Stimulated activated CD8-positive, alpha-beta memory T cell treated with anti-CD3 and anti-CD28 coated beads, Interleukin-2, amount 100 ng/mL, for 48 hours (primary cell): ENCODE measurements at regions not wholly inside any gene's neighbourhood (a gene's known extent, or its start where the extent isn't known, plus 50 kb on each side); places are given as distances from the start of the nearest gene placed in this dataset.
"Not testable (repeated sequence)": the region's sequence is repeated elsewhere in the genome, so short reads cannot be mapped to it uniquely, and the experiment has no call there.

ENCODE experiments used
- DNase-seq, 2 donors: peaks; one replicate each; pipeline ENCODE4 v3.0.0-alpha.2; 2020; ENCODE audit warnings: low read depth in 2 of 2

- no peak for DNase-seq
Measured at GRCh38 chr7:142636751-142637150, 112.5 kb upstream of the PRSS1 start.

- not testable (repeated sequence) for DNase-seq
Measured at GRCh38 chr7:142636107-142636506, 113.2 kb upstream of the PRSS1 start.

- no peak for DNase-seq
Measured at GRCh38 chr7:142632271-142633134, 116.8 kb upstream of the PRSS1 start.

- DNase-seq: no peak
Measured at GRCh38 chr7:142629588-142630260, 119.5 kb upstream of the PRSS1 start.

GRCh38 chr7:142628945-142629344, 120.3 kb upstream of the PRSS1 start:
- no peak for DNase-seq

- DNase-seq: not testable (repeated sequence)
Measured at GRCh38 chr7:142627223-142627622, 122.0 kb upstream of the PRSS1 start.

- DNase-seq: peak; percentile 37 to 45
Measured at GRCh38 chr7:142626420-142627035, 122.7 kb upstream of the PRSS1 start.

GRCh38 chr7:142625216-142625615, 124.1 kb upstream of the PRSS1 start:
- not testable (repeated sequence) for DNase-seq

- DNase-seq: no peak
Measured at GRCh38 chr7:142620402-142620801, 128.9 kb upstream of the PRSS1 start.

- no peak for DNase-seq
Measured at GRCh38 chr7:142618655-142619351, 130.5 kb upstream of the PRSS1 start.

GRCh38 chr7:142616842-142617241, 132.4 kb upstream of the PRSS1 start:
- DNase-seq: no peak

GRCh38 chr7:142616121-142616643, 133.1 kb upstream of the PRSS1 start:
- DNase-seq: no peak

GRCh38 chr7:142615508-142615907, 133.8 kb upstream of the PRSS1 start:
- no peak for DNase-seq

GRCh38 chr7:142614116-142614515, 135.2 kb upstream of the PRSS1 start:
- DNase-seq: no peak

- DNase-seq: no peak
Measured at GRCh38 chr7:142612237-142612881, 136.9 kb upstream of the PRSS1 start.

GRCh38 chr7:142611566-142612236, 137.6 kb upstream of the PRSS1 start:
- no peak for DNase-seq

- no peak for DNase-seq
Measured at GRCh38 chr7:142608630-142609428, 140.4 kb upstream of the PRSS1 start.

GRCh38 chr7:142607351-142607750, 141.9 kb upstream of the PRSS1 start:
- DNase-seq: no peak

- no peak for DNase-seq
Measured at GRCh38 chr7:142606081-142606480, 143.2 kb upstream of the PRSS1 start.

GRCh38 chr7:142604671-142605070, 144.6 kb upstream of the PRSS1 start:
- no peak for DNase-seq
